Neural progenitor cell (in vitro differentiated cells): ENCODE measurements at regions not wholly inside any gene's neighbourhood (a gene's known extent, or its start where the extent isn't known, plus 50 kb on each side); places are given as distances from the start of the nearest gene placed in this dataset.

Source experiments
- DNase-seq: peaks from one replicate; pipeline ENCODE4 v3.0.0-alpha.2; 2016; ENCODE audit warnings: low spot score
- H2AFZ ChIP-seq: fragments of 200-600 bp; sonication (generic); replicated peaks from 2 replicates; pipeline ENCODE4 v1.6.1; 2016; ENCODE audit warnings: antibody characterized with exemption
- H3F3A ChIP-seq: fragments of 200-600 bp; sonication (generic); 2 replicates; pipeline ENCODE4 v1.6.1; 2016; ENCODE audit warnings: antibody characterized with exemption, low read depth
- H3K27ac ChIP-seq: fragments of 200-600 bp; sonication (generic); 2 replicates; pipeline ENCODE4 v1.5.1; 2016; ENCODE audit warnings: mild to moderate bottlenecking
- H3K27me3 ChIP-seq: fragments of 200-600 bp; sonication (generic); 2 replicates; pipeline ENCODE4 v1.6.1; 2016; ENCODE audit warnings: mild to moderate bottlenecking, moderate library complexity
- H3K36me3 ChIP-seq: fragments of 200-600 bp; sonication (generic); 2 replicates; pipeline ENCODE4 v1.5.1; 2016
- H3K4me1 ChIP-seq: fragments of 200-600 bp; sonication (generic); 2 replicates; pipeline ENCODE4 v1.6.1; 2016; ENCODE audit warnings: mixed run types
- H3K4me2 ChIP-seq: fragments of 200-600 bp; sonication (generic); 2 replicates; pipeline ENCODE4 v1.6.1; 2016
- H3K4me3 ChIP-seq: fragments of 200-600 bp; sonication (generic); 2 replicates; pipeline ENCODE4 v1.5.1; 2016
- H3K79me2 ChIP-seq: fragments of 200-600 bp; sonication (generic); 2 replicates; pipeline ENCODE4 v1.6.1; 2016; ENCODE audit warnings: low read depth
- H3K9ac ChIP-seq: fragments of 200-600 bp; sonication (generic); 2 replicates; pipeline ENCODE4 v1.6.1; 2016
- H3K9me3 ChIP-seq: fragments of 200-600 bp; sonication (generic); 2 replicates; pipeline ENCODE4 v1.5.1; 2016; ENCODE audit warnings: low read depth
- H4K20me1 ChIP-seq: fragments of 200-600 bp; sonication (generic); 2 replicates; pipeline ENCODE4 v1.6.1; 2016; ENCODE audit warnings: low read depth
- H3K27ac Mint-ChIP-seq: 3 replicates; pipeline ENCODE4 v1.8.0; 2021; ENCODE audit warnings: mixed read lengths
- H3K27me3 Mint-ChIP-seq: 2 replicates; pipeline ENCODE4 v1.8.0; 2022; ENCODE audit warnings: low read depth, mild to moderate bottlenecking, inconsistent platforms, moderate library complexity, mixed read lengths; ENCODE audit not compliant: insufficient read depth
- H3K36me3 Mint-ChIP-seq: 3 replicates; pipeline ENCODE4 v1.8.0; 2021; ENCODE audit warnings: mixed read lengths
- H3K4me1 Mint-ChIP-seq: 3 replicates; pipeline ENCODE4 v1.8.0; 2021; ENCODE audit warnings: mixed read lengths
- H3K4me3 Mint-ChIP-seq: 3 replicates; pipeline ENCODE4 v1.8.0; 2021; ENCODE audit warnings: mild to moderate bottlenecking, moderate library complexity, mixed read lengths
- H3K9me3 Mint-ChIP-seq: 3 replicates; pipeline ENCODE4 v1.8.0; 2020; ENCODE audit warnings: mixed read lengths
- EZH2 ChIP-seq: fragments of 200-600 bp; sonication (generic); IDR thresholded peaks from 2 replicates; pipeline ENCODE4 v1.6.1; 2017; ENCODE audit warnings: antibody characterized with exemption, mild to moderate bottlenecking, moderate library complexity
- EZH2phosphoT487 ChIP-seq: fragments of 200-600 bp; sonication (generic); IDR thresholded peaks from 2 replicates; pipeline ENCODE4 v1.6.1; 2017; ENCODE audit warnings: antibody characterized with exemption
- TF ChIP-seq, protein P1 (sequence below): fragments of 200-600 bp; sonication (generic); IDR thresholded peaks from 2 replicates; pipeline ENCODE4 v1.5.1; 2017; ENCODE audit warnings: antibody characterized with exemption, mild to moderate bottlenecking

GRCh38 chr6:68372991-68373390 is 262.1 kb upstream of the ADGRB3 start:
- Mint-ChIP-seq H3K27ac (no peak overlapping the region), H3K9me3 (no peaks in the 10 kb centered on the region), H3K4me3 (no peak overlapping the region), H3K4me1 (no peaks in the 10 kb centered on the region), H3K27me3 (no peaks in the 10 kb centered on the region), H3K36me3 (no peaks in the 10 kb centered on the region)
- Histone ChIP-seq H3K79me2 (no peaks in the 10 kb centered on the region), H3K9ac (no peak overlapping the region), H2AFZ (no peak overlapping the region), H3F3A (no peaks in the 10 kb centered on the region), H3K4me1 (no peaks in the 10 kb centered on the region), H3K4me3 (no peak overlapping the region), H3K9me3 (no peaks in the 10 kb centered on the region), H3K27ac (no peak overlapping the region), H3K27me3 (no peaks in the 10 kb centered on the region), H3K4me2 (no peak overlapping the region), H3K36me3 (no peaks in the 10 kb centered on the region), H4K20me1 (no peaks in the 10 kb centered on the region)
- DNase-seq: no peak
- TF ChIP-seq, protein P1, sequence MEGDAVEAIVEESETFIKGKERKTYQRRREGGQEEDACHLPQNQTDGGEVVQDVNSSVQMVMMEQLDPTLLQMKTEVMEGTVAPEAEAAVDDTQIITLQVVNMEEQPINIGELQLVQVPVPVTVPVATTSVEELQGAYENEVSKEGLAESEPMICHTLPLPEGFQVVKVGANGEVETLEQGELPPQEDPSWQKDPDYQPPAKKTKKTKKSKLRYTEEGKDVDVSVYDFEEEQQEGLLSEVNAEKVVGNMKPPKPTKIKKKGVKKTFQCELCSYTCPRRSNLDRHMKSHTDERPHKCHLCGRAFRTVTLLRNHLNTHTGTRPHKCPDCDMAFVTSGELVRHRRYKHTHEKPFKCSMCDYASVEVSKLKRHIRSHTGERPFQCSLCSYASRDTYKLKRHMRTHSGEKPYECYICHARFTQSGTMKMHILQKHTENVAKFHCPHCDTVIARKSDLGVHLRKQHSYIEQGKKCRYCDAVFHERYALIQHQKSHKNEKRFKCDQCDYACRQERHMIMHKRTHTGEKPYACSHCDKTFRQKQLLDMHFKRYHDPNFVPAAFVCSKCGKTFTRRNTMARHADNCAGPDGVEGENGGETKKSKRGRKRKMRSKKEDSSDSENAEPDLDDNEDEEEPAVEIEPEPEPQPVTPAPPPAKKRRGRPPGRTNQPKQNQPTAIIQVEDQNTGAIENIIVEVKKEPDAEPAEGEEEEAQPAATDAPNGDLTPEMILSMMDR: no peak
- no peak for TF ChIP-seq EZH2phosphoT487
- no peak for TF ChIP-seq EZH2

DNA sequence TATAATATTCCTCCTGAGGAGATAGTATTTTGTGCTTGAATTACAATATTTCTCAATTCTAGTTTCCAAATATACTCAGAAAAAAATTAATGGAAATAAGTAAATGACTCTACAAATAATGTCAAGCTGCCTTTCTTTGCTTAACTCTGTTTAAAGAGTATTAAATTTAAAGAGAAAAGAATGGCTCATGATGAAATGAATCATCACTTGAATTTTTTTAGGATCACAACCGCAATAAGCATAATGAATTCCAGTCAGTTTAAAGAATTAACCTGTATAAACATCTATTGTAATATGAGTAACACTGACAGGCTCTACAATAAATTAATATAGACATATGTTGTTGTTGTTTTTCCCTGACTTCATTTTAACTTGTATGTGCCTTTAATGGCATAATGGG is 266.2 kb upstream of the ADGRB3 start:
- H3K4me3 ChIP-seq: no peak overlapping the region
- H3K27ac Mint-ChIP-seq: no peak overlapping the region
- no peak overlapping the region for H2AFZ ChIP-seq
- TF ChIP-seq EZH2 (no peak), EZH2phosphoT487 (no peak)
- TF ChIP-seq, protein P1: no peak
- no peaks in the 10 kb centered on the region for H3K9me3 ChIP-seq
- no peaks in the 10 kb centered on the region for H3K36me3 Mint-ChIP-seq
- H3K4me3 Mint-ChIP-seq: no peak overlapping the region
- H3K9me3 Mint-ChIP-seq: peaks cover 2% of the 10 kb centered on the region
- no peaks in the 10 kb centered on the region for H3K4me1 ChIP-seq
- no peak overlapping the region for H3K4me2 ChIP-seq
- H4K20me1 ChIP-seq: no peaks in the 10 kb centered on the region
- no peaks in the 10 kb centered on the region for H3K27me3 ChIP-seq
- H3K9ac ChIP-seq: no peak overlapping the region
- no peaks in the 10 kb centered on the region for H3K36me3 ChIP-seq
- H3K27ac ChIP-seq: no peak overlapping the region
- H3F3A ChIP-seq: no peaks in the 10 kb centered on the region
- H3K4me1 Mint-ChIP-seq: no peaks in the 10 kb centered on the region
- no peak for DNase-seq
- H3K79me2 ChIP-seq: no peaks in the 10 kb centered on the region
- no peaks in the 10 kb centered on the region for H3K27me3 Mint-ChIP-seq

- no peaks in the 10 kb centered on the region for H3K36me3 ChIP-seq
- H3K4me1 ChIP-seq: no peaks in the 10 kb centered on the region
- H3K9ac ChIP-seq: no peak overlapping the region
- no peaks in the 10 kb centered on the region for H4K20me1 ChIP-seq
- no peaks in the 10 kb centered on the region for H3K9me3 ChIP-seq
- H3K79me2 ChIP-seq: no peaks in the 10 kb centered on the region
- no peak overlapping the region for H3K4me2 ChIP-seq
- H3K4me3 ChIP-seq: no peak overlapping the region
- H2AFZ ChIP-seq: no peak overlapping the region
- H3K27ac Mint-ChIP-seq: no peak overlapping the region
- no peak overlapping the region for H3K4me3 Mint-ChIP-seq
- no peaks in the 10 kb centered on the region for H3K4me1 Mint-ChIP-seq
- H3K27ac ChIP-seq: no peak overlapping the region
- H3K9me3 Mint-ChIP-seq: peaks cover 5% of the 10 kb centered on the region
- no peaks in the 10 kb centered on the region for H3K36me3 Mint-ChIP-seq
- no peaks in the 10 kb centered on the region for H3K27me3 Mint-ChIP-seq
- H3F3A ChIP-seq: no peaks in the 10 kb centered on the region
- H3K27me3 ChIP-seq: no peaks in the 10 kb centered on the region
- no peak for DNase-seq
- TF ChIP-seq EZH2phosphoT487 (no peak), EZH2 (no peak)
- TF ChIP-seq, protein P1: no peak
Observed at GRCh38 chr6:68364271-68364805, 270.7 kb upstream of the ADGRB3 start.
